GM18907 (cell line): ENCODE measurements at regions not wholly inside any gene's neighbourhood (a gene's known extent, or its start where the extent isn't known, plus 50 kb on each side); places are given as distances from the start of the nearest gene placed in this dataset.
A peak's percentile ranks its signal among the peaks of the same experiment; 100 is the strongest.
"Not testable (repeated sequence)": the region's sequence is repeated elsewhere in the genome, so short reads cannot be mapped to it uniquely, and the experiment has no call there.

Source experiments
- ATAC-seq: cut with Tn5 transposase; IDR thresholded peaks from one replicate; pipeline ENCODE4 v1.9.1; 2021; ENCODE audit warnings: mild to moderate bottlenecking, moderate library complexity; ENCODE audit not compliant: unreplicated experiment

DNA sequence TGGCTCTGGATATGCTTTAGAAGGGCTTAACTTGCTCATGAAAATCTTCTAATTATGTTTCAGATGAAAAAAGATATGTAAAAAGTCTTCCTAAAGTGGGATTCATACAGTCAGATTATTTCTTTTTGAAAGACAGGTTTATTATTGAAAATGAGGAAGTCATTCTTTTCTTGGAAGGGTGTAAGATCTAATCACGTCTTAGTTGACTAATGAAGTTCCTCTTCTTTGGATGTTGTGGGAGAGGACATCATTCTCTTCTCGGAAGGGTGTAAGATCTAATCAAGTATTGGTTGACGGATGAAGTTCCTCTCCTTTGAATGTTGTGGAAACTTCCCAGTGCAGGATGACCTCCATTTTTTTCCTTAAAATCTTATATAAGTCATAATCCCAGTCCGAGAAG lies 74.9 kb downstream of the ALG10 start:
- ATAC-seq: no peak

DNA sequence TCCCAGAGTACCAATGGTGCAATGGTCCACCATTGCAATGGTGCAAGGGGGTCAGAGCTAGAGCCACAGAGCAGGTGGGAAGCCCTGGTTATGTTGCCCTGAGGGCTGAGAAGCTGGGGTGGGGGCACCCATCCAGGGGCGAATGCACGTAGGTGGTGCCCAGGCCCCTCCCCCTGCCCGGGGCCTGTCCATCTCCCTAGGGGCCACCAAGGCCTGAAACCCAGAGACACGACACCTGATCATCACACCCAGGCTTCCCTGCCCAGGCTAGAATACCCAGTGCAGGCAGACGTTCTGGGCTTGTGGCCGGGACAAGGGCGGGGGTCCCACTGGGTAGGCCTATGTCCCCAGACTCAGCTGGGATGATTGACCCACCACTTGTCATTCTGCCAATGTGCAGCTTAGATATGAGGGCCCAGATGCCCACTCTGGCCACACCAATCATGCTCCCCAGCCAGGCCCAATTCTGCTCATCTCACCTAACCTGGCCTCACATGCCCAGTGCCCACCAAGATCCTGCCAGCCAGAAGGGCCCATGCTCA lies 83.2 kb downstream of the ALG10 start:
- no peak for ATAC-seq

DNA sequence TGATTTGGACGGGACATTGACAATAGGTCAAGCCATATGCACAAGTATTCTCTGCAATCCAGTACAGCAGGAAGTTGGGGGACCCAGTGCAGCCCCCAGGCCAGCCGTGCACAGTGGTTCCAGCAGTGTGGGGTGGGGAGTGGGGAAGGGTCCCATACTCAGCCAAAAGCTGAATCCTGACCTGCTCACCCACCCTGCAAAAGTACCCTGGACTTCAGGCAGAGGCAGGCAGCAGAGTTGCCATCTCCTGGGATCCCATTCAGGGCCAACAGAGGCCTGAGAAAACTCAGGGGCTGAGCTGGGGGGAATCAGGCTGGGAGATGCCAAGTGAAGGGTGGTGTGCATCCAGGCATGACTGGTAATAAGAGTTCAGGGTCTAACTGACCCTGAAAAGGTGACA lies 83.9 kb downstream of the ALG10 start:
- ATAC-seq: no peak

DNA sequence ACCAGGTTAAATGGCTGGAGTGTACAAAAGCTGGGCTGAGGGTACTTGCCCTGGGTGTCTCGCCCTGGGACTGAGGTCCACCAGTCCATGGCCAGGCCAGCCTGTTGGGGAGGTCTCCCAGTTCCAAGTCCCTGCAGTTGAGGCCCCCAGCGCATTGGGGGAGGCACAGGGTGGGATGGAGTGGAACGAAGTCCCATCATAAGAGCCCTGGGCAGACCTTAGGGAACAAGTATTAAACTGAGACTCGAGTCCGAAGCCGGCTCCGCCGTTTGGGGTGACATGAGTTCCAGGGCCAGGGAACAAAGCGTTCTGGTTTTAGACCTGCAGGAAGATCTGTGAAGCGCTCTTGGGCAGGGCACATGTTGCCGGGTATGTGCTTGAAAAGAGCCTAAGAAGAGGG lies 84.7 kb downstream of the ALG10 start:
- ATAC-seq: no peak

DNA sequence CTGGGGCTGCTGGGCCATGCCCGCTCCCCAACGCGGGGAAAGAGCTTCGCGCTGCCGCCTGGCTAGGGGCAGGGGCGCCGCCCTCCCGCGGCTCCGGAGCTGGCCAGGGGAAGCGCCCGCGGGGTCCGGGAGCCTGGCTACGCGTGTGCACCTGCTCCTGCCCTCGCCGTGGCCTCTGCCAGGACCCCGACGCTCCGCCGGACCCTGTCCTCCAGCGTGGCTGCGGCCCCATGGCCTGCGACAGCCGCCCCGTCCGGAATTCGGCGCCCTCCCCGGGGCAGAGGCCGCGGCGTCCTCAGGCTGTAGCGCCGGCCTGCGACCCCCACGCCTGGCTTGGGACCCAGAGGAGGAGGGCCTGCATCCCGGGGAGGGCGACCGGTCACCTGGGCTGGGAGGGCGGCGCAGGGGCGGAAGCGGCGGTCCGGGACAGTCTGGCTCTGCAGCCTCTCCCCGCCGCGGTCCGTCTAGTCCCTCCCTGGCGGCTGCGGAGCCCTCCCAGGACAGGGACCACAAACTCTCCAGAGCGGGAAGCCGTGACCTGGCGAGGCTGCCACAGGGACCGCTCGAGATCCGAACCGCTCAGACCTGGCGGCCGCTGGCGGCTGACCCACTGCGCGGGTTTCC lies 85.6 kb downstream of the ALG10 start:
- ATAC-seq: no peak

DNA sequence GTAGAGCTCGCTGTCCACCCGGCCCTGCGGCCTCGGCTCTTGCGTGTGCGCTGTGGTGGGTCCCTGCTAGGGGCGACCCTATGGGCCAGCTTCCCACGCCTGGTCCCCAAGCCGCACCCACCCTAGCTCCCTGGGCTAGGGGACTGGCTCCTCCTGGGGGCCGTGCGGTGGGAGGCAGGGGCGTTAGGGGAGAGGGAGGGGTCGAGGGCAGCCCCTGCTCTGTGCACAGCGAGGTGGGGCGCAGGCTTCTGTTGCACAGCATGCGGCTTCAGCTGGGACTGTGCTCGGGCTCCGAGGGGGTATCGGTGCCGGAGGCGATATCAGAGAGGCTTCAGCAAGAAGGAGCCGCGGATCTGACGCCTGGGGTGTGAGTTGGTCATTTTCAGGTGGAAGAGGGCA lies 86.1 kb downstream of the ALG10 start:
- ATAC-seq: no peak

DNA sequence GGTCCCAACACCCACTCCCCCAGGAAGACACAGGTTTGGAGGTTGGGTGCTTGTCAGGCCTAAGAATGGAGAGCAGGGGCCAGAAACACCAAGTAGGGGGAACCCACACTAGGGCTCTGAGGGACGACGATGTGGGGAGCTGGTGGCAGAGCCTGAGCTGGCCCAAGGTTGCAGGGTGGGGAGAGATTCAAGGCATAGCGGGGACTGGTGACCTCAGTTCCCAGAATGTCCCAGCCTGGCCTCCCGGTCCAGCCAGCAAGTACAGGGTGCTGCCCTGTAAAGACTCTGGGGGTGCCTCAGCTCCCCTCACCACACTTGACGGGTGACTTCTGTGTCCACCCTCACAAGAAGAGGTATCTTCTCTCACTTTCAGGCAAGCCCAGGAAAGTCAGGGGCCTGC lies 86.7 kb downstream of the ALG10 start:
- no peak for ATAC-seq

DNA sequence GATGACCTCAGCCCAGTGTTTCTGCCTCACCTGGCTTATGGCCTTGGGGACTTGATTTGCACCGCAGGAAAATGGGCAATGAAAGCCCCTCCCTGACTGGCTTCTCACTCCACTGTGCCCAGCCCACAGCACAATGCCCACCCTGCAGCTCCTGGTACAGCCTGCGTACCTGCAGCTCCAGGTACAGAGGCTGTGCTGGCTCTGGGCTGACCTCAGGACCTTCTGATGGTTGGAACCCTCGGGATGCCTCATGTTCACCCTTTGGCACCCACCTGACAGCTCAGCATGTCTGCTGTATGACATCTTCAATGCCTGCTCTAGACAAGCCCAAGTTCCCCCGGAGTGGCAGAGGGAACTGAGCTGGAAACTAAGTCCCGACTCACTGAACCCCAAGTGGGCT lies 87.1 kb downstream of the ALG10 start:
- ATAC-seq: no peak

DNA sequence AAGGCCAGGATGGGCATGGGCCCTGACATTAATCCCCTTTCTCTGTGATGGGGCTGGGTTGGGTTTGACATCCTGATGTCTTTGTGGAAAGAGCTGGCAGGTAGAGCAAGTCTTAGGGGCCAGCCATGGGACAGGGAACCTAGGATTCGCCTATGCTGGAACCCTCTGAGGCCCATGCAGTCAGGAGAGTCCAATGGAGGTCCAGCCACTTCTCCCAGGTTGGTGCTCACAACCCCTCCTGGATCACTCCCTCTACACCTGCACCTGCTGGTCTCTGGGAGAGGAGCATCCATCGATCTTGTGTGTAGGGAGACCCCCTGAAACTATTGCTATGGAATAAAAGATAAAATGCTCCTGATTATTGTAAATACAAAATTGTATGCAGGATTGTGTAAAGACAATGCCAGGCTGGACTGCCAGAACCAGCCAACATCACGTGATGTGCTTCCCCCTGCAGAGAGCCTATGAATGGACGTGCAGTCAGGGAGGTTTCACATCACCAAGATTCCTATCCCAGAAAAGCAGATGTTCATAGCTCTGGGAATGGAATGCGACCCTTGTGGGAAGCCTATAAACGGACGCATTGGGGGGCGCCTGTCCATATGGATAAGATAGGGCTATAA lies 87.7 kb downstream of the ALG10 start:
- not testable (repeated sequence) for ATAC-seq

DNA sequence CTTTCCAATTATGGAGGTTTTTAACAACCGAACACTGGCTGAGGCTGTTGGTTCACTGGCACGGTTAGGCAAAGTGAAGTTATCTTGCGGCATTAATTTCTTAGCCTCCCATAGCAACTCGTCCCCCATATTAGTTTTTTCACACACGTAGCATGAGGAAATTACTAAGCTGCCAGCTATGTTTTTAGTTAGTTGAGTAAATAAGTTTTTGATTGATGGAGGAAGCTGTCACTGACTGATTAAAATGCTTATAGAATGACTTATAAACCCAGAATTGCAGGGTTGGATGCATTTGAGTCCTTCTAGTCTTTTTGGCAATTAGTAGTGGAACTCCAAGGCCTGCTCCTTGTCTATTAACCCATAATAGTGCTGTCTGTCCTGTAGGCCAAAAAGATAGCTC lies 97.1 kb downstream of the ALG10 start:
- no peak for ATAC-seq

DNA sequence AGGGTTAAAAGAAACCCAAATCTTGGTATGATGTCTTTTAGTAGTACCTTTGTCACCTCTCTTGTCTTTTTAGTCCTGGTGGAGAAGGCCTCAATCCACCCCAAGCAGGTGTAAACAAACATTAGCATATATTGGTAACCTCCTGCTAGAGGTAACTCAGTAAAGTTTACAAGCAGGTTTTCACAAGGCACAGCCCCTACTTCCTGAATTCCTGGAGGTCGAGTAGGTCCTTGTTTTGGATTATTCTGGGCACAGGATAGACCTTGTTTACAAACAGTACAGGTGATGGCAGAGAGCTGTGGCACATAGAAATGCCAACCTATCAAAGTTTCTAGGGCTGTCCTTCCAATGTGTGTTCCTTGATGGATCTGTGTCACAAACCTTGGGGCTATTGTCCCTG lies 99.1 kb downstream of the ALG10 start:
- no peak for ATAC-seq

DNA sequence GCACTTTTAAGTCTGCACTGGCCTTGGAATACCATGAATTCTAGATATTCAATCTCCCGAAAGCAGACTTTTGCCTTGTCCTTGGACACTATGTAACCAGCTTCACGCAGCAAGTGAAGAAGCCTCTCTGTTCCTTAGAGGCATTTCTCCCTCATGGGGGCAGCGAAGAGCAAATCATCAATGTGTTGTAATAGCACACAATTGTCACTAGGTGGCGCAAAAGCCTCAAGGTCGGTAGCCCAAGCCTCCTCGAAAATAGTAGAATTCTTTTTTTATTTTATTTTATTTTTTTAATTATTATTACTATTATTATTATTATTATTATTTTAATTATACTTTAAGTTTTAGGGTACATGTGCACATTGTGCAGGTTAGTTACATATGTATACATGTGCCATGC lies 100.8 kb downstream of the ALG10 start:
- peak; percentile 77 for ATAC-seq

DNA sequence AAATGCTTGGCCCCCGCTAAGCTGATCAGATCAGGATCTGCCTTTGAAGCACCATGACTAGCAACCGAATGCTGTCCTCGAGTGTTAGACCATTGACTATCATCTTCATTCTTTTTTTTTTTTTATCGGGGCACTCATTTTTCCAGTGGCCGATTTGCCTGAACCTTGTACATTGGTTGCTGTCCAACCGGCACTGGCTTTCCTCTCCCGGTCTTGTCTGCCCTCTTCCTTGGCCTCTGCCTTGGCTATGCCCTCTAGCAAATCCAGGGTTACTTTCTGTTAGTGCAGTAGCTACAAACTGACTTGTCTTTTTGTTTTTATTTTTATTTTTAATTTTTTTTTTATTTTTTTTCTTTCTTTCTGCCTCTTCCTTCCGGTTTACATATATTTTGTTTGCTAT lies 102.3 kb downstream of the ALG10 start:
- ATAC-seq: no peak

DNA sequence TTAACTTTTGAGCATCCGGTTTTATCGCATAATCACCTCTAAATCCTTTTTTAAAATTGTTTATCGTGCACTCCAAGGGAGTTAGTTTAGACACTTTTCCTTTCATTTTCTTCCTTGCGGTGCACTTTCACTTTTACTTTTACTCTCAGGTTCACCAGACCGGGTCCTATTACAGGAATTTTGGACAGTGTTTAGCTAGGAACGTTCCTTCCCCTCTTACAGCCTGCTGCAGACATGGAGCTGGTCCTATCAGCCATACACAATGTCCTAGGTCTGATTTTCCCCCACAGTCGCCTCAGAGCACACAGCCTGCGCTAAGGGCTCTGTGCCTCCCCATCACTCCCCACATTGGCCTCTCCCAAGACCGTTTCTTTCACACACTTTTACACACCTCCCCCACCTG lies 103.9 kb downstream of the ALG10 start:
- ATAC-seq: peak; percentile 51

DNA sequence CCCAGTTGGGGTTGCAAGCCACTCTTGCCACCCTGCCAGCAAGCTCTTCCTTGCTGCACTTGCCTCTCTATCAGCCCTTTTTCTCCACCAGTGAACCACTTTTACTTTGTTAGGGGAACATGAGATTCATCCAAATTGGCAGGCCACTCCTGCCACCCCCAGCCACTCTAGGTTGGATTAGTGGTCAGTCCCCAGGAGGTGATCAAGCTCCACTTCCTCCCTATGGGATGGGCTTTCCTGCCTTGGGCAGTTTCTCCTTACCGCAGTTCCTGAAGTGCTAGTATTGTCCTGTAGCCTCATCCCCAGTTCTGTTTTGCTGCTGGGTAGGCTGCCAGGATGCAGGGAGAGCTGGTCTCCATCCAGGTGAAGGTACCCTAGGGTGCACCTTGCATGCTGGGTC lies 104.5 kb downstream of the ALG10 start:
- ATAC-seq: no peak

DNA sequence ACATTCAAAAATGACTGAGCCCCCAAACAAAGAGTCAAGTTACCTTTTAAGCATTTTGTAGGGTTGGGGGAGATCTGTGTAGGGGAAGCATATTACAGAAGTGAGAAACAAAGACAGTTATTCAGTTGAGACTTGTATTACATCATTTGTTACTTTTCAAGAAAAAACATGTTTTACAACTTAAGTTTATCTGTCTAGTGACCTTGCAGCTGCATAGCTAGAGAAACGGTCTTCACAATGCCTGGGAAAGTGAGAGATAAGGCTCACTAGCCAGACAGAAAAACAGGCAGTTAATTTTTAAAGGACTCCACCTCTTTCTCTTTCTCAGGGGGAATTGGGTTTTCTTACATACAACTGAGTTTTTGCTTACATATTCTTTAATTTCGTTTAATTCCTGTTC lies 105.1 kb downstream of the ALG10 start:
- not testable (repeated sequence) for ATAC-seq

DNA sequence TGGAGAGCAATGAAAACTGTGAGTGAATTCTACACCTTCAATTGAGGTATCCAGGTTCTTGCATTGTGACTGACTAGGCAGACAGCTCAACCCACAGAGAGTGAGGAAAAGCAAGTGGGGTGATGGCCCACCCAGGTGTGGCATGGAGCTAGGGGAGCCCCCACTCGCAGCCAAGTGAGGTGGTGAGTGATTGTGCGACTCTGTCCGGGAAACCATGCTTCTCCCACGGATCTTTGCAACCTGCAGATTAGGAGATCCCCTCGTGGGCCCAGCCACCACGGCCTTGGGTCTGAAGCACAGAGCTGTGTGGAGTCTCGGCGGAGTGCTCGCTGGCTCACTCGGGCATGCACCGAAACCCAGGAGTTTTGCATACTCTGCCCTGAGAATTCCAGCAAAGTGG lies 120.1 kb downstream of the ALG10 start:
- no peak for ATAC-seq

DNA sequence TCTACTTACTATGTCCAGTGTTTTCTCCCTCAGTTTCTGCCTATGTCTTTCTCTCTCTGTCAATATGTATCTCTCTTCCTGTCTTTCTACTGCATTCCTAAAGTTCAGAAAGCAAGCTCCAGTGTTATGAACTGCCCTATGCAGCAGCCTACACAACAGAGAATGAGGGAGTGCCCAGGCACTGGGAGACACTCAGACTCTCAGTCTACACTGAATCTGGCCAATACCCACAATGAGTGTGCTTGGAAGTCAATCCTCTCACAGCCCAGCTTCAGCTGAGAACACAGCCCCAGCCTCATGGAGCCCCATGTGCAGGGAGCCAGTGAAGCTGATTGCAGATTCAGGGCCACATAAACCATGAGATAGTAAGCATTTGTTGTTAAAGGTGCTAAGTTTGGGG lies 128.7 kb downstream of the ALG10 start:
- no peak for ATAC-seq

DNA sequence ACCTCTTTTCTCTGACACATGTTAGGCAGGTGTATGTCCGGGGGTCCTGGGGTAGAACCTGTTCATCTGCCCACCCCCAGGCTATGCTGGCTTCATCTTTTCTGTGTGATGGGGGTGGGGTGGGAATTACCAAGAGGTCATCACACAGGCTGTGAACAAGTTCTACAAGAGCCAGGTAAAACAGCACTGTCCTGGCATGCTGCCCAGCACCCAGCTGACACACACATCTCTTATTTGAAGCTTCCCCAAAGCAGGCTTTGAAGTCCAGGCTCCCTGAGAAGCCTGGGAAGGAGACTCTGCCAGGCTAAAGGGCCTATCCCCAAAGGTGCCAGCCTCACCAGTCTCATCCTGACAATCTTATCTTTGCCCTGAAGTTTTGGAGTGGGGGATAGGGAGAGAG lies 141.1 kb downstream of the ALG10 start:
- no peak for ATAC-seq

DNA sequence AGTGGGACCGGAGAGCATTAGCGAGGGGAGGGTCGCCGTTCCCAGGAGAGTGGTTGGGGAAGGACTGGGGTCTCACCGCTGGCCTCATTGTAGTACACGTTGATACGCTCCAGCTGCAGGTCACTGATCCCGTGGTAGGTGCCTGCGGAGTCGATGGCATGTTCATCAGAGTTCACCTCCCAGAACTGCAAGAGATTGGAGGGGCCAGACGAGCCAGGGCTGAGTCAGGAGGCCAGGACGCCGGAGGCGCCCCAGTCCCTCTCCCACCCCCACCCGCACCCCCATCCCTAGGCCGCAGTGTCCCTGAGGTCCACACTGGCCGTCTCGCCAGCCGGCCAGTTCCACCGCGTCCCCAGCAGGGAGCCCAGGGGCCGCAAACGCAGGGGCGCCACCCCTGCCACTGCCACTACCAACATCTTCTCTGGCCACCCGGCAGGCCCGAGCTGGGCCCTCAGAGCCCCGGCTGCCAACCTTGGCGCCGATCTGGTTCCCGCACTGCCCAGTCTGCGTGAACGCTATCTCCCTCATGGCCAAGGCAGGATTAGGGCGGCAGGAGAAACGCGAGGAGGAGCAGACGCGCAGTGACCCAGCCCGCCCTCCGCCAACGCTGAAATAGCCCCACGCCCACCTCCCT lies 144.2 kb downstream of the ALG10 start:
- no peak for ATAC-seq

DNA sequence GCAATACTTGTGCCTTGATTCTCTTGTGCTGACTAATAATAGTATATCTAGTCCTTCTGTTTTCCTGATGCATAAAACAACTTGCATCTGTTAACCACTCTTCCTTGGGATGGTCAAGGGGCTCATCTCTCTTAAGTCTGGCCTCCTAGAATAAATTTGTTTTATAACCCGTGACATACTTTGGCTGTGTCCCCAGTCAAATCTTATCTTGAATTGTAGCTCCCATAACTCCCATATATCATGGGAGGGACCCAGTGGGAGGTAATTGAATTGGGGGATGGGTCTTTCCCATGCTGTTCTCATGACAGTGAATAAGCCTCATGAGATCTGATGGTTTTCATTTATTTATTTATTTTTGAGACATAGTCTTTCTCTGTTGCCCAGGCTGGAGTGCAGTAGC lies 146.2 kb downstream of the ALG10 start:
- not testable (repeated sequence) for ATAC-seq

DNA sequence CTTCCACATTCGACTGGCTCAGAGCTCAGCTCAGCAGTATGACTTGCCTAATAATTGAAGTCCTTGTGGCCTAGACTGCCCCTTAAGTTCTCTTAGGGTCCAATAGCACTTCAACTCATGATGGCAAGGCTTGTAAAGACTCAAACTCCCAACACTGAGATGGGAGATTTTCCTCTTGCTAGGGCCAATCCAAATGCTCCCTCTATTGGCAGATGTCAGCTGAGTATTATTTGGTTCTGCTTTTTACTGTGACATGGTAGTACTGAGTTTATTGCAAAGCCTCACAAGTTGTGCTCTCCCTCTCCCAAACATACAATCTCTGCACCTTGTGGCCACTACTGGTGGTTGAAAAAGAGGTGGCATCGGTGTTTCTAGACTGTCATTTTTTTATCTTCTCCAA lies 164.2 kb downstream of the ALG10 start:
- ATAC-seq: no peak
